ENCODE measurements at regions not wholly inside any gene's neighbourhood (a gene's known extent, or its start where the extent isn't known, plus 50 kb on each side); places are given as distances from the start of the nearest gene placed in this dataset.
"Not testable (repeated sequence)": the region's sequence is repeated elsewhere in the genome, so short reads cannot be mapped to it uniquely, and the experiment has no call there.

DNA sequence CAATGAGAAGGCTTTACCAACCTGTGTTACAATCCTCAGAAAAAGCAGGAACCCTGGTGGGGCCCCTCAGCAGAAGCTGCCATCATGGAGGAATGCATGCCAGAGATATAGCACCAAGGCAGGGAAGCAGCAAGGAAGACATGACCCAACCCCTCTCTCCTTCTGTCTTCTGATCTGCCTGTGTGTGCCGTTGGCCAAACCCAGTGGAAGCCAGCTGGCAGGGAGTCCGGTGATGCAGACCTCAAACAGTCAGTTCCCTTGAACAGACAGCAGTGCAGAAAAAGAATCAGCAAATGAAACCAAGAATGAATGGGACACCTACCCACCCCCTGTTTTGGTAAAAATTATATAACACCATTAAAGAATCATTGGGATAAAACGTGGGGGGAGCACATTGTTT, 234.2 kb downstream of the ZNF608 start:
- WGBS (ENCODE audit: insufficient coverage), result 88% methylated on average over 3 of the region's 3 CpGs
- no peak for DNase-seq
- Histone ChIP-seq H3K9me3 (ENCODE audit: control extremely low read depth in 1 of 5, control insufficient read depth in 4 of 5, insufficient read depth in 2 of 5, low read depth in 1 of 5, low read length in 4 of 5) (no peaks in the 10 kb centered on the region), H3K36me3 (ENCODE audit: control insufficient read depth in 4 of 4, insufficient read depth in 4 of 4, low read length in 3 of 4) (no peaks in the 10 kb centered on the region), H3K27me3 (replicated peaks in 2 of 5; ENCODE audit: control insufficient read depth in 4 of 5, insufficient read depth in 5 of 5, low read length in 4 of 5) (no peaks in the 10 kb centered on the region), H3K27ac (ENCODE audit: insufficient read depth in 1 of 2, low read depth in 1 of 2, low read length in 2 of 2, poor library complexity in 1 of 2, severe bottlenecking in 2 of 2) (no peak overlapping the region), H3K4me3 (ENCODE audit: control insufficient read depth in 1 of 7, extremely low read depth in 1 of 7, insufficient read depth in 4 of 7, low read depth in 2 of 7, low read length in 6 of 7) (no peak overlapping the region), H3K4me1 (ENCODE audit: control extremely low read depth in 1 of 4, control insufficient read depth in 4 of 4, insufficient read depth in 4 of 4, low read length in 3 of 4) (peaks cover 0 to 3% (median 0%) of the 10 kb centered on the region in 4 experiments)
- POLR2A ChIA-PET, result no interaction called here
- CTCF ChIA-PET, result interaction anchor here (0.6 kb wide), 1 partner anchor 571 kb away, joined by 3 read pairs; no protein-coding TSS in a partner anchor

DNA sequence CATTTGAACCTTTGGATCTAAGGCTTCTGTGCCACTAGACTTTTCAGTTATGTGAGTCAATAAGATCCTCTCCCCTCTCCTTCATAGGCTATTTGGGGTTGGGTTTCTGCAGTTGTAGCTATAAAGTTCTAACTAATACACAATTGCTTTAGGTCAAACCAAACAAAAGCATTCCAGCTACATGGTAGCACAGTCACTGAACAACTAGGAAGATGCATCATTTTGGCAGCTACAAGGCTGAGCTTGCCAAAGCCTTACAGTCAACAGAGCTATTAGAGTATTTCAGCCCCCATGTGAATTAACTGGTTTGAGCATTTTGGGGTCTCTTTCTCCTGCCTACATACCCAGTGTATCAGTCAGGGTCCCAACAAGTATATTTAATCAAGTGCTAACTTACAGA, 234.6 kb downstream of the ZNF608 start:
- ChIA-PET CTCF (no interaction called here), POLR2A (no interaction called here)
- H3K4me3 ChIP-seq (ENCODE audit: control insufficient read depth in 1 of 7, extremely low read depth in 1 of 7, insufficient read depth in 4 of 7, low read depth in 2 of 7, low read length in 6 of 7), result no peak overlapping the region
- no peak for DNase-seq
- H3K27me3 ChIP-seq (replicated peaks in 2 of 5; ENCODE audit: control insufficient read depth in 4 of 5, insufficient read depth in 5 of 5, low read length in 4 of 5), result no peaks in the 10 kb centered on the region
- H3K9me3 ChIP-seq (ENCODE audit: control extremely low read depth in 1 of 5, control insufficient read depth in 4 of 5, insufficient read depth in 2 of 5, low read depth in 1 of 5, low read length in 4 of 5), result no peaks in the 10 kb centered on the region
- no peaks in the 10 kb centered on the region for H3K36me3 ChIP-seq (ENCODE audit: control insufficient read depth in 4 of 4, insufficient read depth in 4 of 4, low read length in 3 of 4)
- peaks cover 0 to 3% (median 0%) of the 10 kb centered on the region in 4 experiments for H3K4me1 ChIP-seq (ENCODE audit: control extremely low read depth in 1 of 4, control insufficient read depth in 4 of 4, insufficient read depth in 4 of 4, low read length in 3 of 4)
- H3K27ac ChIP-seq (ENCODE audit: insufficient read depth in 1 of 2, low read depth in 1 of 2, low read length in 2 of 2, poor library complexity in 1 of 2, severe bottlenecking in 2 of 2), result no peak overlapping the region

DNA sequence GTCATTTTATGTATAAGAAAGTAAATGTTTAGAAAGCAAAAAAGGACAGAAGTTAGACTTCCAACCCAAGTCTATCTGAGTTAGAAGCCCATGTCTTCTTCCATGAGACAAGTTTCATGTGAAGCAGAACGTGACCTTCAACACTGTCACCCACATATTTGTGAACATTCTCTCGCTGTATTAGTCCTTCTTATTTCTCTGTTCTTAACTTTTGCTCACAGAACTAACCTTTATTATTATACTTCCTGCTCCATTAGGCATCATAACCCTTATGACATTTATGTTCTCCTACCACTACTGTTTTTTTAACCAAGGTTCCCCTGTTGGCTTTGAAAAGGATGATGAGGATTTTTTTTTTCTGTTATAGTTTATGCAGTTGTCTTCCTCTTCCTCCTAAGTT, 238.8 kb downstream of the ZNF608 start:
- POLR2A ChIA-PET, result no interaction called here
- WGBS (ENCODE audit: insufficient coverage), result 100% methylated on average over 1 of the region's 2 CpGs
- no peak for DNase-seq

DNA sequence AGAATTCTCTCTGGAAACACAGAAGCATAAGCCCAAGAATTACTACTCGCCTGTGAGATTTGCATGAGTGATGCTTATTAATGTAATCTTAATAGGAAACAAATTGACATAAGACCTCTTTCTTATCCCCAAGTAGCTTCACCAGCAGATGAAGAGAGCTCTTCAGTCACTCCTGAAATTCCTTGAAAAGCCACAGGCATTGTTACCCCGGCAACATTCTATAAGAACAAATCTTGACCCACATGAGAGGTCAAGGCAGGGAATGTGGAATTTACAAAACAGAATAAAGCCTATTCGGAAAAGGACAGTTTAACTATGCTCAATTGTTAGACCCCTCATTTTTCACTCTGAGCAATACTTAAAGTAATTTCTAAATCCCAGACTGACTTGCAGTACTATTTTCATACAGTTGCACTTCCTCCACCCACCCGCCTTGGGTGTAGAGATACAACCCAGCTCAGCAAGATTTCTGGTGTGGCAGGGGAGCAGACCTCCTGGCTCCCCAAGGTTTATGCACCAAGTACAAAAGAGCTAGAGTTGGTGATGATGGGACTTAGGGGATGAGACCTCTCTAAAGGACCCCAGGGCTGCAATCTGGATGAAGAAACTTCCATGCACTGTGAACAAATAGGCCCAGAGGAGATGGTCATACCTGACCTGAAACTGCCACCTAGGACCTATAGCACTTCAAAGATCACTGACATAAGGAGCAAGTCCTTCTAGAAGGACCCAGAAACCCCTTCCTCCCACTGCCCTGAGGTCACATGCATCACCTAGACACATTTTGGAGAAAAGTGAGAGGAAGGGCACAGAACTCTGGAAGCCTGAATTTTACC, 242.1 kb downstream of the ZNF608 start:
- 100% methylated on average over 2 of the region's 4 CpGs for WGBS (ENCODE audit: insufficient coverage)
- Histone ChIP-seq H3K36me3 (ENCODE audit: control insufficient read depth in 4 of 4, insufficient read depth in 4 of 4, low read length in 3 of 4) (no peaks in the 10 kb centered on the region), H3K4me1 (ENCODE audit: control extremely low read depth in 1 of 4, control insufficient read depth in 4 of 4, insufficient read depth in 4 of 4, low read length in 3 of 4) (no peaks in the 10 kb centered on the region), H3K4me3 (ENCODE audit: control insufficient read depth in 1 of 7, extremely low read depth in 1 of 7, insufficient read depth in 4 of 7, low read depth in 2 of 7, low read length in 6 of 7) (no peak overlapping the region), H3K27me3 (replicated peaks in 2 of 5; ENCODE audit: control insufficient read depth in 4 of 5, insufficient read depth in 5 of 5, low read length in 4 of 5) (no peaks in the 10 kb centered on the region), H3K27ac (ENCODE audit: insufficient read depth in 1 of 2, low read depth in 1 of 2, low read length in 2 of 2, poor library complexity in 1 of 2, severe bottlenecking in 2 of 2) (no peak overlapping the region), H3K9me3 (ENCODE audit: control extremely low read depth in 1 of 5, control insufficient read depth in 4 of 5, insufficient read depth in 2 of 5, low read depth in 1 of 5, low read length in 4 of 5) (no peaks in the 10 kb centered on the region)
- ChIA-PET CTCF (interaction anchor here (1.3 kb wide), 1 partner anchor 45 kb away, joined by 4 read pairs; no protein-coding TSS in a partner anchor), POLR2A (no interaction called here)
- DNase-seq, result no peak

More for the DNA sequence above, 238.8 kb downstream of the ZNF608 start:
- CTCF ChIA-PET, result no interaction called here
- Histone ChIP-seq H3K9me3 (ENCODE audit: control extremely low read depth in 1 of 5, control insufficient read depth in 4 of 5, insufficient read depth in 2 of 5, low read depth in 1 of 5, low read length in 4 of 5) (no peaks in the 10 kb centered on the region), H3K4me3 (ENCODE audit: control insufficient read depth in 1 of 7, extremely low read depth in 1 of 7, insufficient read depth in 4 of 7, low read depth in 2 of 7, low read length in 6 of 7) (no peak overlapping the region), H3K4me1 (ENCODE audit: control extremely low read depth in 1 of 4, control insufficient read depth in 4 of 4, insufficient read depth in 4 of 4, low read length in 3 of 4) (peaks cover 0 to 3% (median 0%) of the 10 kb centered on the region in 4 experiments), H3K36me3 (ENCODE audit: control insufficient read depth in 4 of 4, insufficient read depth in 4 of 4, low read length in 3 of 4) (no peaks in the 10 kb centered on the region), H3K27ac (ENCODE audit: insufficient read depth in 1 of 2, low read depth in 1 of 2, low read length in 2 of 2, poor library complexity in 1 of 2, severe bottlenecking in 2 of 2) (no peak overlapping the region), H3K27me3 (replicated peaks in 2 of 5; ENCODE audit: control insufficient read depth in 4 of 5, insufficient read depth in 5 of 5, low read length in 4 of 5) (no peaks in the 10 kb centered on the region)

DNA sequence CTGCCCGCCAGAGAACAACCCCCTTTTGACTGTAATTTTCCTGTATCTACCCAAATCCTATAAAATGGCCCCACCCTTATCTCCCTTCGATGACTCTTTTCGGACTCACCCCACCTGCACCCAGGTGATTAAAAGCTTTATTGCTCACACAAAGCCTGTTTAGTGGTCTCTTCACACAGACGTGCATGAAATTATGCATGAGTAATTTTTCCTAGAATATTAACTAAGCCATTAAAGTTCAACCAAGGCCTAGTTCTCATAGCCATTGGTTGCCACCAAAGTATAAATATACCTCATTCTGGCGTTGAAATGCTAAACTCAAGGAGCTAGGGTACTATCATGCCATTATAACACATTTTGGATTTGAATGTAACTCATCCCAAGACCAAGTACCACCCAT, 243.9 kb downstream of the ZNF608 start:
- POLR2A ChIA-PET, result no interaction called here

DNA sequence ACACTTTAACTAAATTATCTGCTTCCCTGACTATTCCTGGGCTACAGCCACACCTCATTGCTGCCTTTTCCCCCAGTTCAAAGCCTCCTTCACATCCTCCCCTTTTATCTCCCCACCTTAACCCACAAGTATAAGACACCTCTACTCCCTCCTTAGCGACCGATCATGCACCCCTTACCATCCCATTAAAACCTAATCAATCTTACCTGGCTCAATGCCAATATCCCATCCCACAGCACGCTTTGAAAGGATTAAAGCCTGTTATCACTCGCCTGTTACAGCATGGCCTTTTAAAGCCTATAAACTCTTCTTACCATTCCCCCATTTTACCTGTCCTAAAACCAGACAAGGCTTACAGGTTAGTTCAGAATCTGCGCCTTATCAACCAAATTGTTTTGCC, 246.6 kb downstream of the ZNF608 start:
- H3K4me1 ChIP-seq (ENCODE audit: control extremely low read depth in 1 of 4, control insufficient read depth in 4 of 4, insufficient read depth in 4 of 4, low read length in 3 of 4); CTCF ChIA-PET; H3K36me3 ChIP-seq (ENCODE audit: control insufficient read depth in 4 of 4, insufficient read depth in 4 of 4, low read length in 3 of 4); POLR2A ChIA-PET; H3K4me3 ChIP-seq (ENCODE audit: control insufficient read depth in 1 of 7, extremely low read depth in 1 of 7, insufficient read depth in 4 of 7, low read depth in 2 of 7, low read length in 6 of 7); H3K27me3 ChIP-seq (replicated peaks in 2 of 5; ENCODE audit: control insufficient read depth in 4 of 5, insufficient read depth in 5 of 5, low read length in 4 of 5); H3K27ac ChIP-seq (ENCODE audit: insufficient read depth in 1 of 2, low read depth in 1 of 2, low read length in 2 of 2, poor library complexity in 1 of 2, severe bottlenecking in 2 of 2); DNase-seq; H3K9me3 ChIP-seq (ENCODE audit: control extremely low read depth in 1 of 5, control insufficient read depth in 4 of 5, insufficient read depth in 2 of 5, low read depth in 1 of 5, low read length in 4 of 5): not testable (repeated sequence)
- WGBS (ENCODE audit: insufficient coverage), result 100% methylated on average over 3 of the region's 5 CpGs

More for the DNA sequence above, 243.9 kb downstream of the ZNF608 start:
- 95% methylated on average over 2 of the region's 5 CpGs for WGBS (ENCODE audit: insufficient coverage)
- no peaks in the 10 kb centered on the region for H3K27me3 ChIP-seq (replicated peaks in 2 of 5; ENCODE audit: control insufficient read depth in 4 of 5, insufficient read depth in 5 of 5, low read length in 4 of 5)
- H3K4me3 ChIP-seq (ENCODE audit: control insufficient read depth in 1 of 7, extremely low read depth in 1 of 7, insufficient read depth in 4 of 7, low read depth in 2 of 7, low read length in 6 of 7), result no peak overlapping the region
- no peaks in the 10 kb centered on the region for H3K36me3 ChIP-seq (ENCODE audit: control insufficient read depth in 4 of 4, insufficient read depth in 4 of 4, low read length in 3 of 4)
- no peak for DNase-seq
- H3K9me3 ChIP-seq (ENCODE audit: control extremely low read depth in 1 of 5, control insufficient read depth in 4 of 5, insufficient read depth in 2 of 5, low read depth in 1 of 5, low read length in 4 of 5), result no peaks in the 10 kb centered on the region
- CTCF ChIA-PET, result no interaction called here
- H3K27ac ChIP-seq (ENCODE audit: insufficient read depth in 1 of 2, low read depth in 1 of 2, low read length in 2 of 2, poor library complexity in 1 of 2, severe bottlenecking in 2 of 2), result no peak overlapping the region
- no peaks in the 10 kb centered on the region for H3K4me1 ChIP-seq (ENCODE audit: control extremely low read depth in 1 of 4, control insufficient read depth in 4 of 4, insufficient read depth in 4 of 4, low read length in 3 of 4)

DNA sequence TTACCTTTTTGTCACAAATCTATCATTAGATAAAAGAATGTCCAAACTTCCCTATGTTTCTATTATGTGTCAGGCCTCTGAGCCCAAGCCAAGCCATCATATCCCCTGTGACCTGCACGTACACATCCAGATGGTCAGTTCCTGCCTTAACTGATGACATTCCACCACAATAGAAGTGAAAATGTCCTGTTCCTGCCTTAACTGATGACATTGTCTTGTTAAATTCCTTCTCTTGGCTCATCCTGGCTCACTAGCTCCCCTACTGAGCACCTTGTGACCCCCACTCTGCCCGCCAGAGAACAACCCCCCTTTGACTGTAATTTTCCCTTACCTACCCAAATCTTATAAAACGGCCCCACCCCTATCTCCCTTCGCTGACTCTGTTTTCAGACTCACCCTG, 249.5 kb downstream of the ZNF608 start:
- H3K36me3 ChIP-seq (ENCODE audit: control insufficient read depth in 4 of 4, insufficient read depth in 4 of 4, low read length in 3 of 4); H3K27ac ChIP-seq (ENCODE audit: insufficient read depth in 1 of 2, low read depth in 1 of 2, low read length in 2 of 2, poor library complexity in 1 of 2, severe bottlenecking in 2 of 2); POLR2A ChIA-PET; CTCF ChIA-PET; DNase-seq; H3K4me3 ChIP-seq (ENCODE audit: control insufficient read depth in 1 of 7, extremely low read depth in 1 of 7, insufficient read depth in 4 of 7, low read depth in 2 of 7, low read length in 6 of 7); H3K27me3 ChIP-seq (replicated peaks in 2 of 5; ENCODE audit: control insufficient read depth in 4 of 5, insufficient read depth in 5 of 5, low read length in 4 of 5); H3K9me3 ChIP-seq (ENCODE audit: control extremely low read depth in 1 of 5, control insufficient read depth in 4 of 5, insufficient read depth in 2 of 5, low read depth in 1 of 5, low read length in 4 of 5); H3K4me1 ChIP-seq (ENCODE audit: control extremely low read depth in 1 of 4, control insufficient read depth in 4 of 4, insufficient read depth in 4 of 4, low read length in 3 of 4): not testable (repeated sequence)
- WGBS (ENCODE audit: insufficient coverage), result 100% methylated on average over 3 of the region's 4 CpGs

Data from common myeloid progenitor, CD34-positive (primary cell).